ENCODE measurements at regions not wholly inside any gene's neighbourhood (a gene's known extent, or its start where the extent isn't known, plus 50 kb on each side); places are given as distances from the start of the nearest gene placed in this dataset.

DNA sequence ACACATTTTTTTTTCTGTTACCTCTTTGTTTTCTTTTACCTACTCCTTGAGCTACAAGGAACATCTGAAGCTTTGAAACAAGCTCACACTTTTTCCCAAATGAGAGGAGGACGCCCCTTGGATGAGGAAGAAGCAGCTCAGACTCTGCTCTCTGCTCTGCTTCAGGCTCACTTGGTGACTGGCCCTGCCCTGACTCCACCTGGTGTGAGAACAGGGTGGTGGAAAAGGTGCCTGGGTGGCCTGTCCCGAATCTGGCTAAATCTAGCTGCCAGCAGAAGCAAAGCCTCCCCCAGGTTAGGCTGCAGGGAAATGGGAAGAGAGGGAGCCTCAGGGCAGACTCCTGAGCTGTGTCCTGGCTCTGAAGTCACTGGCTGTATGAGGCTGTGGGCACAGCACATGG, 68.0 kb upstream of the CEACAM8 start:
- no peaks in the 10 kb centered on the region for H3K36me3 ChIP-seq (replicated peaks in 1 of 2; ENCODE audit: insufficient read depth in 1 of 2, low read depth in 2 of 2)
- H3K4me1 ChIP-seq = no peaks in the 10 kb centered on the region
- no peak overlapping the region for H3K4me3 ChIP-seq
- no peak for ATAC-seq
- 23 to 31% methylated on average over 2 of the region's 2 CpGs for WGBS, 2 donors
- DNase-seq = no peak
- no peak overlapping the region for H3K27ac ChIP-seq
- intact Hi-C loops (cut with DNase I) = no loop called here
- TF ChIP-seq, protein P1, sequence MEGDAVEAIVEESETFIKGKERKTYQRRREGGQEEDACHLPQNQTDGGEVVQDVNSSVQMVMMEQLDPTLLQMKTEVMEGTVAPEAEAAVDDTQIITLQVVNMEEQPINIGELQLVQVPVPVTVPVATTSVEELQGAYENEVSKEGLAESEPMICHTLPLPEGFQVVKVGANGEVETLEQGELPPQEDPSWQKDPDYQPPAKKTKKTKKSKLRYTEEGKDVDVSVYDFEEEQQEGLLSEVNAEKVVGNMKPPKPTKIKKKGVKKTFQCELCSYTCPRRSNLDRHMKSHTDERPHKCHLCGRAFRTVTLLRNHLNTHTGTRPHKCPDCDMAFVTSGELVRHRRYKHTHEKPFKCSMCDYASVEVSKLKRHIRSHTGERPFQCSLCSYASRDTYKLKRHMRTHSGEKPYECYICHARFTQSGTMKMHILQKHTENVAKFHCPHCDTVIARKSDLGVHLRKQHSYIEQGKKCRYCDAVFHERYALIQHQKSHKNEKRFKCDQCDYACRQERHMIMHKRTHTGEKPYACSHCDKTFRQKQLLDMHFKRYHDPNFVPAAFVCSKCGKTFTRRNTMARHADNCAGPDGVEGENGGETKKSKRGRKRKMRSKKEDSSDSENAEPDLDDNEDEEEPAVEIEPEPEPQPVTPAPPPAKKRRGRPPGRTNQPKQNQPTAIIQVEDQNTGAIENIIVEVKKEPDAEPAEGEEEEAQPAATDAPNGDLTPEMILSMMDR (IDR thresholded peaks at IDR 0.05) = no peak
- TF ChIP-seq POLR2A (IDR thresholded peaks at IDR 0.05) = no peak
- no peaks in the 10 kb centered on the region for H3K27me3 ChIP-seq
- no peaks in the 10 kb centered on the region for H3K9me3 ChIP-seq

DNA sequence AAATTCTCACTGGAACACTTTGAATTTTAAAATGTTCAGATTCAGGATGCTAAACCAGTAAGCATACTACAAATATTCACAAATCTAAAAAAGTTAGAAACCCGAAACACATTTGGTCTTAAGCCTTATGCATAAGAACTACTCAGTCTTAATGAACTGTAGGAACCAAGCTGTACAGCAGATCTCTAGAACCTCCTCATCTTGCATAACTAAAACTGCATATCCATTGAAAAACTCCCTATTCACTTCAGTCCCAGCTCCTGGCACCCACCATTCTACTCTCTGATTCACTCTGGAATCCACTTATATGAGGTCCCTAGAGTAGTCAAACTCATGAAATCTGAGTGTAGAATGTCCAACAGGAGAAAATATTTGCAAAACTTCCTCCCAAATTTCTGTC, 65.6 kb upstream of the CEACAM8 start:
- H3K27me3 ChIP-seq = no peaks in the 10 kb centered on the region
- DNase-seq (no peak), ATAC-seq (no peak)
- TF ChIP-seq, protein P1 (IDR thresholded peaks at IDR 0.05) = no peak
- no peak for TF ChIP-seq POLR2A (IDR thresholded peaks at IDR 0.05)
- no peak overlapping the region for H3K4me3 ChIP-seq
- no peaks in the 10 kb centered on the region for H3K36me3 ChIP-seq (replicated peaks in 1 of 2; ENCODE audit: insufficient read depth in 1 of 2, low read depth in 2 of 2)
- no peaks in the 10 kb centered on the region for H3K9me3 ChIP-seq
- intact Hi-C loops (cut with DNase I) = no loop called here
- H3K4me1 ChIP-seq = peaks cover 11% of the 10 kb centered on the region
- WGBS, 2 donors = 50 to 76% methylated on average over 1 of the region's 1 CpG
- H3K27ac ChIP-seq = no peak overlapping the region

DNA sequence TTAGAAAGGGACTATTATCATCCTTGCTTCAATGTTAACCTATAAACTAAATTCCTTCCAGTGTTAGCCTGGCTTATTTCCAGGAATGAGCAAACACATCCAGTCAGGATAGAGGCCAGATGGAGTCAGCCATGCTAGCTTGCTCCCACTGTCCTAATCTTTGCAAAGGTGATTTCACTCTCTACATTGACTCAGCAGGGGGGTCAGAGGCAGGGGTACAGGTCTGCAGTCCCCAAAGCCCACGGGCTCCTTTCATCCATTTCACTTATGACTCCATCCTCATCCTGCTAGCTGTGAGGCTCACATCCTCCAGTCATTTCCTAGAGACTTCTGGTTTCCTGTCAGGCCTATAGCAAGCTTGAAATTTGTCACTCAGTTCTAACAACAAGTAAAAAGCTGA, 63.4 kb upstream of the CEACAM8 start:
- no peaks in the 10 kb centered on the region for H3K27me3 ChIP-seq
- no peaks in the 10 kb centered on the region for H3K9me3 ChIP-seq
- intact Hi-C loops (cut with DNase I) = no loop called here
- TF ChIP-seq, protein P1 (IDR thresholded peaks at IDR 0.05) = no peak
- TF ChIP-seq POLR2A (IDR thresholded peaks at IDR 0.05) = no peak
- no peak for ATAC-seq
- no peak for DNase-seq
- peaks cover 11% of the 10 kb centered on the region for H3K4me1 ChIP-seq
- WGBS, 2 donors = 8 to 15% methylated on average over 1 of the region's 1 CpG
- H3K4me3 ChIP-seq = no peak overlapping the region
- H3K27ac ChIP-seq = no peak overlapping the region
- no peaks in the 10 kb centered on the region for H3K36me3 ChIP-seq (replicated peaks in 1 of 2; ENCODE audit: insufficient read depth in 1 of 2, low read depth in 2 of 2)

DNA sequence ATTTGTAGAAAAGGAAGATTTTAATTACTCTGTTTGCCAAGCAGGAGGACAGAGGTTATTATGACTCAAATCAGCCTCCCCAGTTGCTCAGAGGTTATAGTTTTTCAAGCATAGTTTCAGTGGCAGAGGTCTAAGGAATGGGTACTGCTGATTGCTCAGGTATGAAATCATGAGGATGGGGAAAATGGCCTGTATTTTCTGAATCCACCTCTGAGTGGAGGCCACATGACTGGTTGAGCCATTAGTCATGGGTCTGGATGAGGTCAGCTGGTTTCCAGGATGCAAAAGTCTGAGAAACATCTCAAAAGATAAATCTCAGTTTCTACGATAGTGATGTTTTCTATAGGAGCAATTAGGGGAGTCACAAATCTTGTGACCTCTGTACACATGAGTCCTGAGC, 62.8 kb upstream of the CEACAM8 start:
- intact Hi-C loops (cut with DNase I) = no loop called here
- WGBS, 2 donors = 71 to 80% methylated on average over 1 of the region's 1 CpG
- Histone ChIP-seq H3K4me3 (no peak overlapping the region), H3K36me3 (replicated peaks in 1 of 2; ENCODE audit: insufficient read depth in 1 of 2, low read depth in 2 of 2) (no peaks in the 10 kb centered on the region), H3K27ac (no peak overlapping the region), H3K9me3 (no peaks in the 10 kb centered on the region), H3K27me3 (no peaks in the 10 kb centered on the region), H3K4me1 (peaks cover 11% of the 10 kb centered on the region)
- no peak for ATAC-seq
- no peak for DNase-seq
- no peak for TF ChIP-seq POLR2A (IDR thresholded peaks at IDR 0.05)
- TF ChIP-seq, protein P1 (IDR thresholded peaks at IDR 0.05) = no peak

DNA sequence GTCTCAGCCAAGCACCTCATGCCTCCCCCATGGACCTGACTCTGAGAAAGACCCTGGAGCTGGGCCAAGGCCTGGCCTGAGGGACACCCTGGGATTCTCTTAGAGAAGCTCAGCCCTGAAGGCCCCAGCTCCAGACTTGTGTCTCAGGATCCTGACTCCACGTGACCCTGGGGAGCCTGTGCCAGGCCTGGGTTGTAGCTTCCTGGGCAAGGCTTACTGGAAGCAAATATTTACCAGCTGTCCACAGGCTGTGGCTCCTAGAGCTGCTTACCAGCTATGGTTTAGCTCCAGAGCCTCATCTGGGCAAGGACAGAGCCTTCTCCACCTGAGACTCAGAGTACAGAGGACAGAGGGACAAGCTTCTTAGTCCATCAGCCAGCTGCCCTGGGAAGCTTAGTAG, 61.0 kb upstream of the CEACAM8 start:
- Histone ChIP-seq H3K27me3 (no peaks in the 10 kb centered on the region), H3K4me3 (no peak overlapping the region), H3K36me3 (replicated peaks in 1 of 2; ENCODE audit: insufficient read depth in 1 of 2, low read depth in 2 of 2) (no peaks in the 10 kb centered on the region), H3K4me1 (peaks cover 11% of the 10 kb centered on the region), H3K9me3 (no peaks in the 10 kb centered on the region), H3K27ac (no peak overlapping the region)
- DNase-seq (peak; percentile 44 to 76 (median 63)), ATAC-seq (peak; percentile 71)
- intact Hi-C loops (cut with DNase I) = no loop called here
- no peak for TF ChIP-seq POLR2A (IDR thresholded peaks at IDR 0.05)
- TF ChIP-seq, protein P1 (IDR thresholded peaks at IDR 0.05) = no peak
- WGBS, 2 donors = 31% methylated on average over 1 of the region's 1 CpG; no CpG with 5 or more reads in 1 of the 2 donors
